ENCODE measurements at regions not wholly inside any gene's neighbourhood (a gene's known extent, or its start where the extent isn't known, plus 50 kb on each side); places are given as distances from the start of the nearest gene placed in this dataset.

DNA sequence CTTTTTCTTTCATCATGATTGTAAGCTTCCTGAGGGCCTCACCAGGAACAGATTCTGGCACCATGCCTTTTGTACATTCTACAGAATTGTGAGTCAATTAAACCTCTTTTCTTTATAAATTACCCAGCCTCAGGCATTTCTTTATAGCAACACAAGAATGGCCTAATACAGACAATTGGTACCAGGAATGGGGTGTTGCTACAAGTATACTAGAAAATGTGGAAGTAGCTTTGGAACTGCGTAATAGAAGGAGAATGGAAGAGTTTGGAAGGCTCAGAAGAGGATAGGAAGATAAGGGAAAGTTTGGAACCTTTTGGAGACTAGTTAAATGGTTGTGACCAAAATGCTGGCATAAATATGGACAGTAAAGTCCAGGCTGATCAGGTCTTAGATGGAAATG is 108.9 kb upstream of the PLSCR4 start:
- TF ChIP-seq, protein P1, sequence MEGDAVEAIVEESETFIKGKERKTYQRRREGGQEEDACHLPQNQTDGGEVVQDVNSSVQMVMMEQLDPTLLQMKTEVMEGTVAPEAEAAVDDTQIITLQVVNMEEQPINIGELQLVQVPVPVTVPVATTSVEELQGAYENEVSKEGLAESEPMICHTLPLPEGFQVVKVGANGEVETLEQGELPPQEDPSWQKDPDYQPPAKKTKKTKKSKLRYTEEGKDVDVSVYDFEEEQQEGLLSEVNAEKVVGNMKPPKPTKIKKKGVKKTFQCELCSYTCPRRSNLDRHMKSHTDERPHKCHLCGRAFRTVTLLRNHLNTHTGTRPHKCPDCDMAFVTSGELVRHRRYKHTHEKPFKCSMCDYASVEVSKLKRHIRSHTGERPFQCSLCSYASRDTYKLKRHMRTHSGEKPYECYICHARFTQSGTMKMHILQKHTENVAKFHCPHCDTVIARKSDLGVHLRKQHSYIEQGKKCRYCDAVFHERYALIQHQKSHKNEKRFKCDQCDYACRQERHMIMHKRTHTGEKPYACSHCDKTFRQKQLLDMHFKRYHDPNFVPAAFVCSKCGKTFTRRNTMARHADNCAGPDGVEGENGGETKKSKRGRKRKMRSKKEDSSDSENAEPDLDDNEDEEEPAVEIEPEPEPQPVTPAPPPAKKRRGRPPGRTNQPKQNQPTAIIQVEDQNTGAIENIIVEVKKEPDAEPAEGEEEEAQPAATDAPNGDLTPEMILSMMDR (conservative IDR thresholded peaks at IDR 0.05) = no peak
- no peak for TF ChIP-seq EZH2 (IDR thresholded peaks at IDR 0.05; ENCODE audit: low read depth)

Measured in PC-9 (cell line).